ENCODE measurements at regions not wholly inside any gene's neighbourhood (a gene's known extent, or its start where the extent isn't known, plus 50 kb on each side); places are given as distances from the start of the nearest gene placed in this dataset.

DNA sequence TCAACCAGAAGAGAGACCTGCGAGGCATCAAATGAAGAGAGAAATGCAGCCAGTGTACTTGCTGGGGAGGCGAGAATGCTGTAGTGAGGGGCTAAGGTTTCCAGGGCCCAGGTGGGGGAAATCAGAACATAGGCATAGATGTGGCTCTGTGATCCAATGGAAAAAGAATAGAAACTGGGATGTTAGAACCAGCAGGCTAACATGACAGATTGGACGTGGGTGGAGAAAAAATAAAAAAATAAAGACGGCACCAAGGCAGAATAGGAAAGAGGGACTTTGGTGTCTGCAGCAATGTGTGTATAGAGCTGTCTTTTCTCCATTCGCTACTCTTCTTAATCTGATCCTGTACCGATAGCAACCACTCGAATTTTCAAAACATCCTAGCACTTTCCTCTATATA is 381.0 kb upstream of the NBEA start:
- TF ChIP-seq FOXA2 (IDR thresholded peaks at IDR 0.05) (no peak), RXRA (IDR thresholded peaks at IDR 0.05) (no peak), NR2F2 (IDR thresholded peaks at IDR 0.05) (no peak), RAD21 (IDR thresholded peaks at IDR 0.05) (no peak), TAF1 (conservative IDR thresholded peaks at IDR 0.05) (no peak), JUND (IDR thresholded peaks at IDR 0.05) (no peak), SP1 (IDR thresholded peaks at IDR 0.05) (no peak), EGR1 (IDR thresholded peaks at IDR 0.05; ENCODE audit: low read depth in 2 of 2) (no peak), FOXA1 (IDR thresholded peaks at IDR 0.05) (no peak), GABPA (IDR thresholded peaks at IDR 0.05 in 1 of 2, conservative IDR thresholded peaks at IDR 0.05 in 1 of 2) (no peak), HNF4A (conservative IDR thresholded peaks at IDR 0.05) (no peak), HNF4G (IDR thresholded peaks at IDR 0.05) (no peak), YY1 (IDR thresholded peaks at IDR 0.05) (no peak)
- TF ChIP-seq, protein P1, sequence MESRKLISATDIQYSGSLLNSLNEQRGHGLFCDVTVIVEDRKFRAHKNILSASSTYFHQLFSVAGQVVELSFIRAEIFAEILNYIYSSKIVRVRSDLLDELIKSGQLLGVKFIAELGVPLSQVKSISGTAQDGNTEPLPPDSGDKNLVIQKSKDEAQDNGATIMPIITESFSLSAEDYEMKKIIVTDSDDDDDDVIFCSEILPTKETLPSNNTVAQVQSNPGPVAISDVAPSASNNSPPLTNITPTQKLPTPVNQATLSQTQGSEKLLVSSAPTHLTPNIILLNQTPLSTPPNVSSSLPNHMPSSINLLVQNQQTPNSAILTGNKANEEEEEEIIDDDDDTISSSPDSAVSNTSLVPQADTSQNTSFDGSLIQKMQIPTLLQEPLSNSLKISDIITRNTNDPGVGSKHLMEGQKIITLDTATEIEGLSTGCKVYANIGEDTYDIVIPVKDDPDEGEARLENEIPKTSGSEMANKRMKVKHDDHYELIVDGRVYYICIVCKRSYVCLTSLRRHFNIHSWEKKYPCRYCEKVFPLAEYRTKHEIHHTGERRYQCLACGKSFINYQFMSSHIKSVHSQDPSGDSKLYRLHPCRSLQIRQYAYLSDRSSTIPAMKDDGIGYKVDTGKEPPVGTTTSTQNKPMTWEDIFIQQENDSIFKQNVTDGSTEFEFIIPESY (IDR thresholded peaks at IDR 0.05): no peak
- TF ChIP-seq, protein P2, sequence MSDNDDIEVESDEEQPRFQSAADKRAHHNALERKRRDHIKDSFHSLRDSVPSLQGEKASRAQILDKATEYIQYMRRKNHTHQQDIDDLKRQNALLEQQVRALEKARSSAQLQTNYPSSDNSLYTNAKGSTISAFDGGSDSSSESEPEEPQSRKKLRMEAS (IDR thresholded peaks at IDR 0.05): no peak
- TF ChIP-seq, protein P3, sequence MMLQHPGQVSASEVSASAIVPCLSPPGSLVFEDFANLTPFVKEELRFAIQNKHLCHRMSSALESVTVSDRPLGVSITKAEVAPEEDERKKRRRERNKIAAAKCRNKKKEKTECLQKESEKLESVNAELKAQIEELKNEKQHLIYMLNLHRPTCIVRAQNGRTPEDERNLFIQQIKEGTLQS (IDR thresholded peaks at IDR 0.05): no peak
- TF ChIP-seq, protein P4, sequence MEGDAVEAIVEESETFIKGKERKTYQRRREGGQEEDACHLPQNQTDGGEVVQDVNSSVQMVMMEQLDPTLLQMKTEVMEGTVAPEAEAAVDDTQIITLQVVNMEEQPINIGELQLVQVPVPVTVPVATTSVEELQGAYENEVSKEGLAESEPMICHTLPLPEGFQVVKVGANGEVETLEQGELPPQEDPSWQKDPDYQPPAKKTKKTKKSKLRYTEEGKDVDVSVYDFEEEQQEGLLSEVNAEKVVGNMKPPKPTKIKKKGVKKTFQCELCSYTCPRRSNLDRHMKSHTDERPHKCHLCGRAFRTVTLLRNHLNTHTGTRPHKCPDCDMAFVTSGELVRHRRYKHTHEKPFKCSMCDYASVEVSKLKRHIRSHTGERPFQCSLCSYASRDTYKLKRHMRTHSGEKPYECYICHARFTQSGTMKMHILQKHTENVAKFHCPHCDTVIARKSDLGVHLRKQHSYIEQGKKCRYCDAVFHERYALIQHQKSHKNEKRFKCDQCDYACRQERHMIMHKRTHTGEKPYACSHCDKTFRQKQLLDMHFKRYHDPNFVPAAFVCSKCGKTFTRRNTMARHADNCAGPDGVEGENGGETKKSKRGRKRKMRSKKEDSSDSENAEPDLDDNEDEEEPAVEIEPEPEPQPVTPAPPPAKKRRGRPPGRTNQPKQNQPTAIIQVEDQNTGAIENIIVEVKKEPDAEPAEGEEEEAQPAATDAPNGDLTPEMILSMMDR (IDR thresholded peaks at IDR 0.05; ENCODE audit: low read depth, low read length, missing input control): no peak
- TF ChIP-seq, protein P5, sequence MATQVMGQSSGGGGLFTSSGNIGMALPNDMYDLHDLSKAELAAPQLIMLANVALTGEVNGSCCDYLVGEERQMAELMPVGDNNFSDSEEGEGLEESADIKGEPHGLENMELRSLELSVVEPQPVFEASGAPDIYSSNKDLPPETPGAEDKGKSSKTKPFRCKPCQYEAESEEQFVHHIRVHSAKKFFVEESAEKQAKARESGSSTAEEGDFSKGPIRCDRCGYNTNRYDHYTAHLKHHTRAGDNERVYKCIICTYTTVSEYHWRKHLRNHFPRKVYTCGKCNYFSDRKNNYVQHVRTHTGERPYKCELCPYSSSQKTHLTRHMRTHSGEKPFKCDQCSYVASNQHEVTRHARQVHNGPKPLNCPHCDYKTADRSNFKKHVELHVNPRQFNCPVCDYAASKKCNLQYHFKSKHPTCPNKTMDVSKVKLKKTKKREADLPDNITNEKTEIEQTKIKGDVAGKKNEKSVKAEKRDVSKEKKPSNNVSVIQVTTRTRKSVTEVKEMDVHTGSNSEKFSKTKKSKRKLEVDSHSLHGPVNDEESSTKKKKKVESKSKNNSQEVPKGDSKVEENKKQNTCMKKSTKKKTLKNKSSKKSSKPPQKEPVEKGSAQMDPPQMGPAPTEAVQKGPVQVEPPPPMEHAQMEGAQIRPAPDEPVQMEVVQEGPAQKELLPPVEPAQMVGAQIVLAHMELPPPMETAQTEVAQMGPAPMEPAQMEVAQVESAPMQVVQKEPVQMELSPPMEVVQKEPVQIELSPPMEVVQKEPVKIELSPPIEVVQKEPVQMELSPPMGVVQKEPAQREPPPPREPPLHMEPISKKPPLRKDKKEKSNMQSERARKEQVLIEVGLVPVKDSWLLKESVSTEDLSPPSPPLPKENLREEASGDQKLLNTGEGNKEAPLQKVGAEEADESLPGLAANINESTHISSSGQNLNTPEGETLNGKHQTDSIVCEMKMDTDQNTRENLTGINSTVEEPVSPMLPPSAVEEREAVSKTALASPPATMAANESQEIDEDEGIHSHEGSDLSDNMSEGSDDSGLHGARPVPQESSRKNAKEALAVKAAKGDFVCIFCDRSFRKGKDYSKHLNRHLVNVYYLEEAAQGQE (IDR thresholded peaks at IDR 0.05): no peak
- H3K36me3 ChIP-seq (ENCODE audit: control insufficient read depth in 4 of 4, insufficient read depth in 3 of 4, low read depth in 1 of 4, low read length in 3 of 4): no peaks in the 10 kb centered on the region
- H3K9ac ChIP-seq (ENCODE audit: low read depth in 1 of 2, low read length in 2 of 2): no peak overlapping the region
- H3K4me3 ChIP-seq (ENCODE audit: low read depth in 1 of 3, low read length in 3 of 3): no peak overlapping the region
- no peak overlapping the region for H3K27ac ChIP-seq (ENCODE audit: low read depth in 1 of 2, low read length in 2 of 2)
- 68% methylated on average over 7 of the region's 7 CpGs for WGBS
- no peak for DNase-seq (ENCODE audit: low spot score)
- no peaks in the 10 kb centered on the region for H3K4me1 ChIP-seq (ENCODE audit: control insufficient read depth in 4 of 4, insufficient read depth in 4 of 4, low read length in 3 of 4)
- H3K9me3 ChIP-seq (ENCODE audit: control insufficient read depth in 4 of 4, low read length in 3 of 4): no peaks in the 10 kb centered on the region
- H3K27me3 ChIP-seq (ENCODE audit: control insufficient read depth in 4 of 4, insufficient read depth in 4 of 4, low read length in 3 of 4): no peaks in the 10 kb centered on the region

Data from liver (tissue), 8 donors.